HG03095 (cell line): ENCODE measurements at regions not wholly inside any gene's neighbourhood (a gene's known extent, or its start where the extent isn't known, plus 50 kb on each side); places are given as distances from the start of the nearest gene placed in this dataset.
"Not testable (repeated sequence)": the region's sequence is repeated elsewhere in the genome, so short reads cannot be mapped to it uniquely, and the experiment has no call there.

ENCODE experiments used
- ATAC-seq: cut with Tn5 transposase; IDR thresholded peaks from one replicate; pipeline ENCODE4 v1.9.1; 2021; ENCODE audit warnings: moderate library complexity; ENCODE audit not compliant: unreplicated experiment

GRCh38 chr9:2493109-2493508, 128.5 kb upstream of the VLDLR start:
- ATAC-seq, result no peak

GRCh38 chr9:2493529-2493928, 128.1 kb upstream of the VLDLR start:
- ATAC-seq, result no peak

GRCh38 chr9:2494562-2494961, 127.0 kb upstream of the VLDLR start:
- ATAC-seq, result no peak

GRCh38 chr9:2495221-2496005, 126.2 kb upstream of the VLDLR start:
- no peak for ATAC-seq

- ATAC-seq, result no peak
Measured at GRCh38 chr9:2496169-2496568, 125.4 kb upstream of the VLDLR start.

GRCh38 chr9:2496934-2497333, 124.7 kb upstream of the VLDLR start:
- ATAC-seq, result no peak

GRCh38 chr9:2497666-2498400, 123.8 kb upstream of the VLDLR start:
- no peak for ATAC-seq

GRCh38 chr9:2502210-2502609, 119.4 kb upstream of the VLDLR start:
- ATAC-seq, result no peak

- ATAC-seq, result no peak
Measured at GRCh38 chr9:2502760-2503159, 118.8 kb upstream of the VLDLR start.

GRCh38 chr9:2506321-2506720, 115.3 kb upstream of the VLDLR start:
- ATAC-seq, result no peak

GRCh38 chr9:2523591-2523990, 98.0 kb upstream of the VLDLR start:
- no peak for ATAC-seq

- ATAC-seq, result no peak
Measured at GRCh38 chr9:2524601-2525000, 97.0 kb upstream of the VLDLR start.

GRCh38 chr9:2525147-2525546, 96.4 kb upstream of the VLDLR start:
- ATAC-seq, result no peak

GRCh38 chr9:2526071-2526828, 95.3 kb upstream of the VLDLR start:
- ATAC-seq, result no peak

GRCh38 chr9:2531481-2531880, 90.1 kb upstream of the VLDLR start:
- ATAC-seq, result no peak

- ATAC-seq, result no peak
Measured at GRCh38 chr9:2536511-2536910, 85.1 kb upstream of the VLDLR start.

GRCh38 chr9:2545881-2546490, 75.6 kb upstream of the VLDLR start:
- ATAC-seq, result no peak

GRCh38 chr9:2555899-2556600, 65.5 kb upstream of the VLDLR start:
- ATAC-seq, result not testable (repeated sequence)

GRCh38 chr9:2557693-2558092, 63.9 kb upstream of the VLDLR start:
- no peak for ATAC-seq
